Neural progenitor cell (in vitro differentiated cells): ENCODE measurements at regions not wholly inside any gene's neighbourhood (a gene's known extent, or its start where the extent isn't known, plus 50 kb on each side); places are given as distances from the start of the nearest gene placed in this dataset.

Experiments
- DNase-seq: peaks from one replicate; pipeline ENCODE4 v3.0.0-alpha.2; 2016; ENCODE audit warnings: low spot score
- H2AFZ ChIP-seq: fragments of 200-600 bp; sonication (generic); replicated peaks from 2 replicates; pipeline ENCODE4 v1.6.1; 2016; ENCODE audit warnings: antibody characterized with exemption
- H3F3A ChIP-seq: fragments of 200-600 bp; sonication (generic); 2 replicates; pipeline ENCODE4 v1.6.1; 2016; ENCODE audit warnings: antibody characterized with exemption, low read depth
- H3K27ac ChIP-seq: fragments of 200-600 bp; sonication (generic); 2 replicates; pipeline ENCODE4 v1.5.1; 2016; ENCODE audit warnings: mild to moderate bottlenecking
- H3K27me3 ChIP-seq: fragments of 200-600 bp; sonication (generic); 2 replicates; pipeline ENCODE4 v1.6.1; 2016; ENCODE audit warnings: mild to moderate bottlenecking, moderate library complexity
- H3K36me3 ChIP-seq: fragments of 200-600 bp; sonication (generic); 2 replicates; pipeline ENCODE4 v1.5.1; 2016
- H3K4me1 ChIP-seq: fragments of 200-600 bp; sonication (generic); 2 replicates; pipeline ENCODE4 v1.6.1; 2016; ENCODE audit warnings: mixed run types
- H3K4me2 ChIP-seq: fragments of 200-600 bp; sonication (generic); 2 replicates; pipeline ENCODE4 v1.6.1; 2016
- H3K4me3 ChIP-seq: fragments of 200-600 bp; sonication (generic); 2 replicates; pipeline ENCODE4 v1.5.1; 2016
- H3K79me2 ChIP-seq: fragments of 200-600 bp; sonication (generic); 2 replicates; pipeline ENCODE4 v1.6.1; 2016; ENCODE audit warnings: low read depth
- H3K9ac ChIP-seq: fragments of 200-600 bp; sonication (generic); 2 replicates; pipeline ENCODE4 v1.6.1; 2016
- H3K9me3 ChIP-seq: fragments of 200-600 bp; sonication (generic); 2 replicates; pipeline ENCODE4 v1.5.1; 2016; ENCODE audit warnings: low read depth
- H4K20me1 ChIP-seq: fragments of 200-600 bp; sonication (generic); 2 replicates; pipeline ENCODE4 v1.6.1; 2016; ENCODE audit warnings: low read depth
- H3K27ac Mint-ChIP-seq: 3 replicates; pipeline ENCODE4 v1.8.0; 2021; ENCODE audit warnings: mixed read lengths
- H3K27me3 Mint-ChIP-seq: 2 replicates; pipeline ENCODE4 v1.8.0; 2022; ENCODE audit warnings: low read depth, mild to moderate bottlenecking, inconsistent platforms, moderate library complexity, mixed read lengths; ENCODE audit not compliant: insufficient read depth
- H3K36me3 Mint-ChIP-seq: 3 replicates; pipeline ENCODE4 v1.8.0; 2021; ENCODE audit warnings: mixed read lengths
- H3K4me1 Mint-ChIP-seq: 3 replicates; pipeline ENCODE4 v1.8.0; 2021; ENCODE audit warnings: mixed read lengths
- H3K4me3 Mint-ChIP-seq: 3 replicates; pipeline ENCODE4 v1.8.0; 2021; ENCODE audit warnings: mild to moderate bottlenecking, moderate library complexity, mixed read lengths
- H3K9me3 Mint-ChIP-seq: 3 replicates; pipeline ENCODE4 v1.8.0; 2020; ENCODE audit warnings: mixed read lengths
- EZH2 ChIP-seq: fragments of 200-600 bp; sonication (generic); IDR thresholded peaks from 2 replicates; pipeline ENCODE4 v1.6.1; 2017; ENCODE audit warnings: antibody characterized with exemption, mild to moderate bottlenecking, moderate library complexity
- EZH2phosphoT487 ChIP-seq: fragments of 200-600 bp; sonication (generic); IDR thresholded peaks from 2 replicates; pipeline ENCODE4 v1.6.1; 2017; ENCODE audit warnings: antibody characterized with exemption
- TF ChIP-seq, protein P1 (sequence below): fragments of 200-600 bp; sonication (generic); IDR thresholded peaks from 2 replicates; pipeline ENCODE4 v1.5.1; 2017; ENCODE audit warnings: antibody characterized with exemption, mild to moderate bottlenecking

DNA sequence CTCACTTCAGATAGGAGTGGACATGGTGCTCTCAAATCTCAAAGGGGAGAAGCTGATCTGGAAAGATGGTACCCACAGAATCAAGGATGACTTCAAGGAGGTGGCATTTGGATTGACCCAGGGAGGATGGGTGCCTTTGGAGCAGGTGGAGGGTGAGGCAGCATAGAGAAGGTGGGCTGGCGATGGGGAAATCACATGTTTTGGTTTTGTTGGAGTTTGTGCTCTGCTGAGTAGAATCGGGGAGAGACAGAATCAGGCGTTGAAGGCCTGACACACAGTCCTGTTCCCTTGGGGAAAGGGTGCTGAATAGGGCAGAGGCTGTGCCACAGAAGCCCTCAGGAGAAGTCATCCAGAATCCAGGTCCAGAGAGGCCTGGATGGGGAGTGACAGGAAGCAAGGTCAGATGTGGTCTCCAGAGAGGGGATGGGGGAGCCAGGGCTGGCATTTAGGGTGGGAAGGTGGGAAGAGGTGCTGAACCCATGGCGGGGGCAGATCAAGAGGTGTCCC is 291.1 kb downstream of the GLRX3 start:
- Mint-ChIP-seq H3K4me1 (no peaks in the 10 kb centered on the region), H3K9me3 (peaks cover 2% of the 10 kb centered on the region), H3K36me3 (no peaks in the 10 kb centered on the region), H3K27me3 (peaks cover 3% of the 10 kb centered on the region), H3K27ac (no peak overlapping the region), H3K4me3 (no peak overlapping the region)
- H3K9me3 ChIP-seq: no peaks in the 10 kb centered on the region
- no peaks in the 10 kb centered on the region for H3F3A ChIP-seq
- H3K4me3 ChIP-seq: no peak overlapping the region
- H3K4me1 ChIP-seq: no peaks in the 10 kb centered on the region
- no peaks in the 10 kb centered on the region for H3K36me3 ChIP-seq
- H3K4me2 ChIP-seq: no peak overlapping the region
- H3K27ac ChIP-seq: no peak overlapping the region
- no peak for DNase-seq
- TF ChIP-seq EZH2 (no peak), EZH2phosphoT487 (no peak)
- TF ChIP-seq, protein P1, sequence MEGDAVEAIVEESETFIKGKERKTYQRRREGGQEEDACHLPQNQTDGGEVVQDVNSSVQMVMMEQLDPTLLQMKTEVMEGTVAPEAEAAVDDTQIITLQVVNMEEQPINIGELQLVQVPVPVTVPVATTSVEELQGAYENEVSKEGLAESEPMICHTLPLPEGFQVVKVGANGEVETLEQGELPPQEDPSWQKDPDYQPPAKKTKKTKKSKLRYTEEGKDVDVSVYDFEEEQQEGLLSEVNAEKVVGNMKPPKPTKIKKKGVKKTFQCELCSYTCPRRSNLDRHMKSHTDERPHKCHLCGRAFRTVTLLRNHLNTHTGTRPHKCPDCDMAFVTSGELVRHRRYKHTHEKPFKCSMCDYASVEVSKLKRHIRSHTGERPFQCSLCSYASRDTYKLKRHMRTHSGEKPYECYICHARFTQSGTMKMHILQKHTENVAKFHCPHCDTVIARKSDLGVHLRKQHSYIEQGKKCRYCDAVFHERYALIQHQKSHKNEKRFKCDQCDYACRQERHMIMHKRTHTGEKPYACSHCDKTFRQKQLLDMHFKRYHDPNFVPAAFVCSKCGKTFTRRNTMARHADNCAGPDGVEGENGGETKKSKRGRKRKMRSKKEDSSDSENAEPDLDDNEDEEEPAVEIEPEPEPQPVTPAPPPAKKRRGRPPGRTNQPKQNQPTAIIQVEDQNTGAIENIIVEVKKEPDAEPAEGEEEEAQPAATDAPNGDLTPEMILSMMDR: no peak
- no peak overlapping the region for H2AFZ ChIP-seq
- H3K79me2 ChIP-seq: no peaks in the 10 kb centered on the region
- no peaks in the 10 kb centered on the region for H4K20me1 ChIP-seq
- no peaks in the 10 kb centered on the region for H3K27me3 ChIP-seq
- H3K9ac ChIP-seq: no peak overlapping the region

DNA sequence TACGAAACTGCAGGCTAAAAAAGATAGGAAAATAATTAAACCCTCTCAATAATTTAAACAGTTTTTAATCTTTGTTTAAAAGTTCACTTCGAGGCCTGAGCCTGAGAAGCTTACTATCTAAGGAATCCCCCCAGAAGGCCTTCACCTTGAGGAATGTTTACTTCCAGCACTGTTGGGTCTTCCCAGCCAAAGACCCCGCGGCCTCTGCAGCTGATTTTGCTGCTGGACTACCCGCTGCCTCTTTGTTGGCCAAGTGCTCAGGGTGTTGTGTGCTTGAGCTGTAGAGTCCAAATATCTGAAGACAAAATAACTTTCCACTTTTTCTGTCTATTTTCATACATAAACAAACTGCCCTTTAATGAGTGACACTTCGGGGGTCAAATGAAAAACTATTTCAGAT is 292.7 kb downstream of the GLRX3 start:
- H4K20me1 ChIP-seq: no peaks in the 10 kb centered on the region
- Mint-ChIP-seq H3K4me1 (no peaks in the 10 kb centered on the region), H3K9me3 (peaks cover 2% of the 10 kb centered on the region), H3K27me3 (peaks cover 3% of the 10 kb centered on the region), H3K27ac (no peak overlapping the region), H3K36me3 (no peaks in the 10 kb centered on the region), H3K4me3 (no peak overlapping the region)
- H3K4me2 ChIP-seq: no peak overlapping the region
- no peak overlapping the region for H3K9ac ChIP-seq
- H3K36me3 ChIP-seq: no peaks in the 10 kb centered on the region
- H3K9me3 ChIP-seq: no peaks in the 10 kb centered on the region
- no peaks in the 10 kb centered on the region for H3K4me1 ChIP-seq
- no peak for DNase-seq
- no peaks in the 10 kb centered on the region for H3K27me3 ChIP-seq
- TF ChIP-seq EZH2 (no peak), EZH2phosphoT487 (no peak)
- TF ChIP-seq, protein P1: no peak
- H3K27ac ChIP-seq: no peak overlapping the region
- H2AFZ ChIP-seq: no peak overlapping the region
- no peaks in the 10 kb centered on the region for H3F3A ChIP-seq
- H3K4me3 ChIP-seq: no peak overlapping the region
- no peaks in the 10 kb centered on the region for H3K79me2 ChIP-seq

DNA sequence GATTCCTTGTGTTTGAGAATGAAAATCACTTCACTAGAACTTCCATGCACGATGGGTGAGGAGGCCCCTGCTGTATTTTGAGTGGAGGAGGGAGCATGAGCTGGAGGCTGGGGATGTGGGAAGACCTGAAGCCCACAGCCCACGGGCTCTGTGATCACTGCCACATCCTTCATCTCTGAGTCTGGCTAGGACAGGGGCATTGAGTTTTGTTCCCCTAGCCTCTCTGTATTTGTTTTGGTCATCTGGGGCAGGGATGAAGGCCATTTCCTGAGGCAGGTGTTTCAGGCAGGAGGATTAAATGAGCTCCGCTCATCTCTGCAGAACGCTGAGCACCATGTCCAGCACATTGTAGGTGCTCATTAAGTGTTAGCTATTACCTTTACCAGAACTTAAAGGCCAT is 293.6 kb downstream of the GLRX3 start:
- no peak overlapping the region for H3K9ac ChIP-seq
- no peak overlapping the region for H3K4me3 ChIP-seq
- H2AFZ ChIP-seq: no peak overlapping the region
- Mint-ChIP-seq H3K9me3 (peaks cover 2% of the 10 kb centered on the region), H3K4me1 (no peaks in the 10 kb centered on the region), H3K4me3 (no peak overlapping the region), H3K27ac (no peak overlapping the region), H3K36me3 (no peaks in the 10 kb centered on the region), H3K27me3 (peaks cover 3% of the 10 kb centered on the region)
- H3K4me1 ChIP-seq: no peaks in the 10 kb centered on the region
- H3K27me3 ChIP-seq: no peaks in the 10 kb centered on the region
- H4K20me1 ChIP-seq: no peaks in the 10 kb centered on the region
- no peak overlapping the region for H3K27ac ChIP-seq
- H3F3A ChIP-seq: no peaks in the 10 kb centered on the region
- H3K36me3 ChIP-seq: no peaks in the 10 kb centered on the region
- H3K9me3 ChIP-seq: no peaks in the 10 kb centered on the region
- TF ChIP-seq, protein P1: no peak
- no peak for TF ChIP-seq EZH2
- no peak for TF ChIP-seq EZH2phosphoT487
- no peak for DNase-seq
- no peaks in the 10 kb centered on the region for H3K79me2 ChIP-seq
- H3K4me2 ChIP-seq: no peak overlapping the region
